ENCODE measurements at regions not wholly inside any gene's neighbourhood (a gene's known extent, or its start where the extent isn't known, plus 50 kb on each side); places are given as distances from the start of the nearest gene placed in this dataset.
A peak's percentile ranks its signal among the peaks of the same experiment; 100 is the strongest.
"Not testable (repeated sequence)": the region's sequence is repeated elsewhere in the genome, so short reads cannot be mapped to it uniquely, and the experiment has no call there.

- no peak for DNase-seq (ENCODE audit: low read depth, low spot score)
Observed at GRCh38 chr10:113493882-113494301, 59.0 kb upstream of the HABP2 start.

- DNase-seq (ENCODE audit: low read depth, low spot score): peak; percentile 58
Observed at GRCh38 chr10:113494761-113495160, 58.1 kb upstream of the HABP2 start.

- DNase-seq (ENCODE audit: low read depth, low spot score): no peak
Observed at GRCh38 chr10:113495553-113495952, 57.3 kb upstream of the HABP2 start.

- DNase-seq (ENCODE audit: low read depth, low spot score): no peak
Observed at GRCh38 chr10:113496111-113497109, 56.4 kb upstream of the HABP2 start.

- DNase-seq (ENCODE audit: low read depth, low spot score): no peak
Observed at GRCh38 chr10:113497198-113497597, 55.7 kb upstream of the HABP2 start.

- DNase-seq (ENCODE audit: low read depth, low spot score): no peak
Observed at GRCh38 chr10:113498997-113499396, 53.9 kb upstream of the HABP2 start.

- no peak for DNase-seq (ENCODE audit: low read depth, low spot score)
Observed at GRCh38 chr10:113499806-113500205, 53.0 kb upstream of the HABP2 start.

GRCh38 chr10:113501031-113501430 lies 51.8 kb upstream of the HABP2 start:
- DNase-seq (ENCODE audit: low read depth, low spot score): not testable (repeated sequence)

All from ELF-1 (cell line).